ENCODE measurements at regions not wholly inside any gene's neighbourhood (a gene's known extent, or its start where the extent isn't known, plus 50 kb on each side); places are given as distances from the start of the nearest gene placed in this dataset.

- TF ChIP-seq CTCF (conservative IDR thresholded peaks at IDR 0.05; ENCODE audit: low read length) (no peak), EZH2phosphoT487 (IDR thresholded peaks at IDR 0.05; ENCODE audit: borderline replicate concordance) (no peak)
These were observed 409.5 kb upstream of the ADGRL3 start for GRCh38 chr4:60790608-60791007.
